HL-60 (cell line): ENCODE measurements at regions not wholly inside any gene's neighbourhood (a gene's known extent, or its start where the extent isn't known, plus 50 kb on each side); places are given as distances from the start of the nearest gene placed in this dataset.

Experiments
- DNase-seq, 2 experiments: peaks; one replicate each; pipeline ENCODE4 v3.0.0-alpha.2; 2010 to 2020; ENCODE audit warnings: low read depth in 1 of 2, low spot score in 1 of 2
- H3K27ac ChIP-seq: fragments of 250-450 bp; sonication (Bioruptor Pico); replicated peaks from 2 replicates; pipeline ENCODE4 v1.5.1; 2020; ENCODE audit warnings: mild to moderate bottlenecking, moderate library complexity
- H3K27me3 ChIP-seq: fragments of 250-450 bp; sonication (Bioruptor Pico); 2 replicates; pipeline ENCODE4 v1.5.1; 2021; ENCODE audit warnings: mild to moderate bottlenecking, moderate library complexity; ENCODE audit not compliant: insufficient read depth, poor library complexity, severe bottlenecking
- H3K4me3 ChIP-seq: replicated peaks from 2 replicates; pipeline ENCODE4 v1.5.1; 2011; ENCODE audit warnings: mild to moderate bottlenecking, control low read depth, low read length; ENCODE audit not compliant: insufficient read depth
- GABPA ChIP-seq: IDR thresholded peaks from 2 replicates; pipeline ENCODE4 v1.6.1; 2012; ENCODE audit warnings: low read depth
- POLR2AphosphoS5 ChIP-seq: IDR thresholded peaks from 2 replicates; pipeline ENCODE4 v1.6.1; 2012; ENCODE audit warnings: low read depth
- SPI1 ChIP-seq: IDR thresholded peaks from 2 replicates; pipeline ENCODE4 v1.6.1; 2012; ENCODE audit warnings: low read depth, mild to moderate bottlenecking, borderline replicate concordance
- TF ChIP-seq, protein P1 (sequence below): IDR thresholded peaks from 2 replicates; pipeline ENCODE4 v1.6.1; 2012; ENCODE audit warnings: low read depth; ENCODE audit not compliant: insufficient replicate concordance
- TF ChIP-seq, protein P2 (sequence below): IDR thresholded peaks from one replicate; pipeline ENCODE4 v1.5.1; 2011; ENCODE audit warnings: low read length, control low read depth, inconsistent platforms; ENCODE audit not compliant: insufficient read depth

GRCh38 chr15:35712956-35713355 is 167.0 kb upstream of the DPH6 start:
- TF ChIP-seq SPI1 (no peak), POLR2AphosphoS5 (no peak), GABPA (no peak)
- TF ChIP-seq, protein P1, sequence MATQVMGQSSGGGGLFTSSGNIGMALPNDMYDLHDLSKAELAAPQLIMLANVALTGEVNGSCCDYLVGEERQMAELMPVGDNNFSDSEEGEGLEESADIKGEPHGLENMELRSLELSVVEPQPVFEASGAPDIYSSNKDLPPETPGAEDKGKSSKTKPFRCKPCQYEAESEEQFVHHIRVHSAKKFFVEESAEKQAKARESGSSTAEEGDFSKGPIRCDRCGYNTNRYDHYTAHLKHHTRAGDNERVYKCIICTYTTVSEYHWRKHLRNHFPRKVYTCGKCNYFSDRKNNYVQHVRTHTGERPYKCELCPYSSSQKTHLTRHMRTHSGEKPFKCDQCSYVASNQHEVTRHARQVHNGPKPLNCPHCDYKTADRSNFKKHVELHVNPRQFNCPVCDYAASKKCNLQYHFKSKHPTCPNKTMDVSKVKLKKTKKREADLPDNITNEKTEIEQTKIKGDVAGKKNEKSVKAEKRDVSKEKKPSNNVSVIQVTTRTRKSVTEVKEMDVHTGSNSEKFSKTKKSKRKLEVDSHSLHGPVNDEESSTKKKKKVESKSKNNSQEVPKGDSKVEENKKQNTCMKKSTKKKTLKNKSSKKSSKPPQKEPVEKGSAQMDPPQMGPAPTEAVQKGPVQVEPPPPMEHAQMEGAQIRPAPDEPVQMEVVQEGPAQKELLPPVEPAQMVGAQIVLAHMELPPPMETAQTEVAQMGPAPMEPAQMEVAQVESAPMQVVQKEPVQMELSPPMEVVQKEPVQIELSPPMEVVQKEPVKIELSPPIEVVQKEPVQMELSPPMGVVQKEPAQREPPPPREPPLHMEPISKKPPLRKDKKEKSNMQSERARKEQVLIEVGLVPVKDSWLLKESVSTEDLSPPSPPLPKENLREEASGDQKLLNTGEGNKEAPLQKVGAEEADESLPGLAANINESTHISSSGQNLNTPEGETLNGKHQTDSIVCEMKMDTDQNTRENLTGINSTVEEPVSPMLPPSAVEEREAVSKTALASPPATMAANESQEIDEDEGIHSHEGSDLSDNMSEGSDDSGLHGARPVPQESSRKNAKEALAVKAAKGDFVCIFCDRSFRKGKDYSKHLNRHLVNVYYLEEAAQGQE: no peak
- TF ChIP-seq, protein P2, sequence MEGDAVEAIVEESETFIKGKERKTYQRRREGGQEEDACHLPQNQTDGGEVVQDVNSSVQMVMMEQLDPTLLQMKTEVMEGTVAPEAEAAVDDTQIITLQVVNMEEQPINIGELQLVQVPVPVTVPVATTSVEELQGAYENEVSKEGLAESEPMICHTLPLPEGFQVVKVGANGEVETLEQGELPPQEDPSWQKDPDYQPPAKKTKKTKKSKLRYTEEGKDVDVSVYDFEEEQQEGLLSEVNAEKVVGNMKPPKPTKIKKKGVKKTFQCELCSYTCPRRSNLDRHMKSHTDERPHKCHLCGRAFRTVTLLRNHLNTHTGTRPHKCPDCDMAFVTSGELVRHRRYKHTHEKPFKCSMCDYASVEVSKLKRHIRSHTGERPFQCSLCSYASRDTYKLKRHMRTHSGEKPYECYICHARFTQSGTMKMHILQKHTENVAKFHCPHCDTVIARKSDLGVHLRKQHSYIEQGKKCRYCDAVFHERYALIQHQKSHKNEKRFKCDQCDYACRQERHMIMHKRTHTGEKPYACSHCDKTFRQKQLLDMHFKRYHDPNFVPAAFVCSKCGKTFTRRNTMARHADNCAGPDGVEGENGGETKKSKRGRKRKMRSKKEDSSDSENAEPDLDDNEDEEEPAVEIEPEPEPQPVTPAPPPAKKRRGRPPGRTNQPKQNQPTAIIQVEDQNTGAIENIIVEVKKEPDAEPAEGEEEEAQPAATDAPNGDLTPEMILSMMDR: no peak
- DNase-seq: no peak
- Histone ChIP-seq H3K27me3 (no peaks in the 10 kb centered on the region), H3K4me3 (no peak overlapping the region), H3K27ac (no peak overlapping the region)

GRCh38 chr15:35713733-35714132 is 167.8 kb upstream of the DPH6 start:
- peaks cover 2% of the 10 kb centered on the region for H3K27me3 ChIP-seq
- no peak overlapping the region for H3K4me3 ChIP-seq
- TF ChIP-seq GABPA (no peak), POLR2AphosphoS5 (no peak), SPI1 (no peak)
- TF ChIP-seq, protein P1: no peak
- TF ChIP-seq, protein P2: no peak
- H3K27ac ChIP-seq: no peak overlapping the region
- no peak for DNase-seq

- Histone ChIP-seq H3K27ac (no peak overlapping the region), H3K27me3 (peaks cover 2% of the 10 kb centered on the region), H3K4me3 (no peak overlapping the region)
- DNase-seq: no peak
- TF ChIP-seq, protein P2: no peak
- no peak for TF ChIP-seq GABPA
- TF ChIP-seq SPI1: no peak
- no peak for TF ChIP-seq POLR2AphosphoS5
Observed at GRCh38 chr15:35717721-35718120, 171.8 kb upstream of the DPH6 start.

- DNase-seq: no peak
- Histone ChIP-seq H3K27me3 (peaks cover 2% of the 10 kb centered on the region), H3K4me3 (no peak overlapping the region), H3K27ac (no peak overlapping the region)
- TF ChIP-seq, protein P1: no peak
- no peak for TF ChIP-seq GABPA
- TF ChIP-seq POLR2AphosphoS5: no peak
- TF ChIP-seq, protein P2: no peak
- TF ChIP-seq SPI1: no peak
Observed at GRCh38 chr15:35720019-35720418, 174.1 kb upstream of the DPH6 start.
